ENCODE measurements at regions not wholly inside any gene's neighbourhood (a gene's known extent, or its start where the extent isn't known, plus 50 kb on each side); places are given as distances from the start of the nearest gene placed in this dataset.
"Not testable (repeated sequence)": the region's sequence is repeated elsewhere in the genome, so short reads cannot be mapped to it uniquely, and the experiment has no call there.

GRCh38 chr13:80828759-80829158 lies 487.8 kb upstream of the SPRY2 start:
- no peak for DNase-seq (ENCODE audit: low spot score)

GRCh38 chr13:80825276-80825675 lies 484.4 kb upstream of the SPRY2 start:
- no peak for DNase-seq (ENCODE audit: low spot score)

DNA sequence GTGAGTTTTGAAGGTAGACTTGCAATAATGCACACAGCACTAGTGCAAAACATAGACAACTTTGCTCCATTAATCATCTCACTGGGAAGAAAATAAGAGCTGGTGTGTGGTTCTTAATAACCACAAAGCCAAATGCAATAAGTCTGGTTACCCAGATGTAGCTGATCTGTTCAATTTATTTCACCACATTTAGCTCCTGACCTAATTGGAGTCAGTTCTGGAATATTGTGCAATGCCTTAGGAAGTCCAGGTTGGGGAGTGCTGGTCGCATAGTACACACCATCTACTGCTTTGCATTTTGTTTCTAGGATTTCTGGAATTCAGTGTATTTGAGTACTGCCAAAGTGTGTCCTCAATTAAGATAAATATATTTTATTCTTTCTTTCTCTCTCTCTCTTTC lies 483.3 kb upstream of the SPRY2 start:
- DNase-seq (ENCODE audit: low spot score), result no peak

GRCh38 chr13:80823472-80823871 lies 482.5 kb upstream of the SPRY2 start:
- DNase-seq (ENCODE audit: low spot score), result no peak

DNA sequence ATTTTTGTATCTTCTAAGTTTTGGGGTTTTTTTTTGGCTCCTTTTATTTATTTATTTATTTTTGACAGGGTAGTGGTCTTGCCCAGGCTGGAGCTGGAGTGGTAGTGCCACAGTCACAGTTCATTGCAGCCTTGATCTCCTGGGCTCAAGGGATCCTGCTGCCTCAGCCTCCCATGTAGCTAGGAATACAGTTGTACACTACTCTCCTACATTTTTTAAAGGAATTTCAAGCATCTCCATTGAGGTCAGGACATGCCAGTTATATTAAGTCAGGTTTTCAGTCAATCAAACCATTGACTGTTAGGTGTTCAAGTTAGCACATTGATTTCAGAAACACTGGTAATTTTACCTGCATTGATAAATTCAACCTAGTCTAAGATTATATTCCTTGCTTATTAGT lies 480.5 kb upstream of the SPRY2 start:
- no peak for DNase-seq (ENCODE audit: low spot score)

GRCh38 chr13:80817979-80818378 lies 477.1 kb upstream of the SPRY2 start:
- DNase-seq (ENCODE audit: low spot score), result no peak

GRCh38 chr13:80814541-80814940 lies 473.6 kb upstream of the SPRY2 start:
- no peak for DNase-seq (ENCODE audit: low spot score)

- not testable (repeated sequence) for DNase-seq (ENCODE audit: low spot score)
Observed at GRCh38 chr13:80810294-80810693, 469.4 kb upstream of the SPRY2 start.

DNA sequence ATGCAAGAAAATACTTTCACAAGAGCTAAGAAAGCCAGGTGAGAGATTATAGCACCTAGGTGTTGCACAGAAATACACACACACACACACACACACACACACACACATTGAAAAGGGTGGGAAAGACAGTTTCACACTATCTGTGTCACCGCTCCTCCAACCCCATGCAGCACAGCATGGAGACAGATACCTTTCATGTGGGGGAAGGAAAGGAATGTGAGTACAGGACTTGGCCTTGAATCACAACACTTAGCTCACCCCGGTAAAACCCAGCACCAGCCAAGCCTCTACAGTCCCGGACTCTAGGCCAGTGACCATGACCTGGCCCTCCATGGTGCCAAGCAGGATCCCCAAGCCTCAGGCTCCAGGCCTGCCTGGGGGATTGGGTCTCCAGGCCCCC lies 462.0 kb upstream of the SPRY2 start:
- no peak for DNase-seq (ENCODE audit: low spot score)

DNA sequence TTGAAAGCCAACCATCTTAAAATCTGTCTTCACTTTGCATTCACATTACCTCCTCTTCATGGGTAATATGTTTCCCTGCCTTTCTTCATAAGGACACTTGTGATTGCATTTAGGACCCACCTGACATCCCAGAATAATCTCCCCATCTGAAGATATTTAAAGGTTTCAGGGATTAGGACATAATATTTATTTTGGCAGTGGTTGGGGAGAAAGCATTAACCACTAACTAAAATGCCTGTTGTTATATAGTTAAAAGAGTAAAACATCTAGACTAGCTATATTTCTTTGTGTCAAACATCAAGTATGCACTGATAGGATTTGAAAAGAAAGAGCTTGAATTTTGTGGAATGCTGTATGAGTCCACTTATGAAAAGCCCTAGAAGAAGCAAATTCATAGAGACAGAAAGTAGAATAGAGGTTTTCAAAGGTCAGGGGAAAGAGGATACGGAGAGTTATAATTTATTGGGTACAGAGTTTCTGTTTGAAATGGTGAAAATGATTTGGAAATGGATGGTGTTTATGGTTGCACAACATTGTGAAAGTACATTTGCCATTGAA lies 457.7 kb upstream of the SPRY2 start:
- DNase-seq (ENCODE audit: low spot score), result no peak

- no peak for DNase-seq (ENCODE audit: low spot score)
Observed at GRCh38 chr13:80787604-80788003, 446.7 kb upstream of the SPRY2 start.

DNA sequence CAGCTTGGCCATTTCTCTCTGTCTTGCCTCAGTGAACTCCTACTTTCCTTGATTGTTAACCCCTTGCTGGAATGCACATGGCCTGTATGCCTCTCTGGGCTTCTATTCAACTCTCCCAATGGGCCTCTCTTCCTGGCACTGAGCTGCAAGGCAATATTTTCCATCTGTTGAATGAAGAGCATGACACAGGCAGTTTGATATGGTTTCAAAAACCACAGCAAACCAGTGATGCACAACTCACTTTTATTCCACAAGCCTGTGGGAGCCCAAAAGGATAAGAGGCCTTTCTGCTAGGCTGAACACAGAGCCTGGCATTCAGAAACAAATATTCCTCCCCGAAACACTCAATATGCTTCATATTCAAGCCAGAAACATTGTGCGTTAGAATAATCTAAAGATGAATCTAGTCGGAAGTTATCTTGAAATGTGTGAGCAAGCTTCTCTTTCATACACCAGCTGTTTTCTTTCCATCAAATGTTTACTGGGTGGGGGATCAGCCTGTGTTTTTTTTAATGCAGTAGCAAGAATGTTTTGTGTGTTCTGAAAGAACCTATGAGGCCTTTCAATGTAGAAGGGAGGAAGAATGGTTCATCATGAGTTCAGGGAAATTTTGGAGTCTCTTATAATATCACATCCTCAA lies 443.1 kb upstream of the SPRY2 start:
- DNase-seq (ENCODE audit: low spot score), result no peak

DNA sequence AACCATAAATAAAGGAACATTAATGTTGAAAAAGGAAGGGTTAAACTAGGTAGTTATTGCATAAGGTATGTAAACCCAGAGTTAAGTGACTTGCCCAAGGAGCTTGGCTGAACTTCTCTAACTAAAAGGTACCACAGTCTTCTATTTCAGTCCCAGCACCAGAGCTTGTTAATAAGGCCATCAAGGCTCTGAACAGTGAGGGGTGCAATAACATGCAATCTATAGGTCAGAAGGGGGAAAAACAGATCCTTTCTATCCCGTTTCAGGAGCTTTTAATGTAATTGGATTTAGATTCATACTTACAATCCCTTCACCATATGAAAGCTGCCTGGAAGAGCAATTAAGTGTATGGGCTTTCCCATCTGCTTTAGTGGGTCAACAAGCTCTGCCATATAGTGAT lies 441.5 kb upstream of the SPRY2 start:
- DNase-seq (ENCODE audit: low spot score), result no peak

DNA sequence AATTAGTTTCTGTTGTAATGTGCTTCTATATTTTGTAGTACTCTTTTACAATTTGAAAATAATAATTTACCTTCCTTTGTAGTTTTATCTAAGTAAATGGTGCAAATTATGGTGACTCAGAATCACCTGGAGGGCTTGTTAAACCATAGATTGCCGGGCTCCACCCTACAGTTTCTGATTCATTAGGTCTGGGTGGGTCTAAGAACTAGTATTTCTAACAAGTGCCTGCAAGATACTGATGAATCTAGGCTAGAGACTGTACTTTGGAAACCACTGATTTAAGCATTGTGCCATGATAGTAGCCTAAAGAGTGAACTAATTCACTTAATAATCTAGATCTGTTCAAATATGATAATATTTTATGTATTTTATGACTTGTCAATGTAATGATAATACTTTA lies 437.4 kb upstream of the SPRY2 start:
- DNase-seq (ENCODE audit: low spot score), result no peak

GRCh38 chr13:80757694-80758093 lies 416.8 kb upstream of the SPRY2 start:
- no peak for DNase-seq (ENCODE audit: low spot score)

DNA sequence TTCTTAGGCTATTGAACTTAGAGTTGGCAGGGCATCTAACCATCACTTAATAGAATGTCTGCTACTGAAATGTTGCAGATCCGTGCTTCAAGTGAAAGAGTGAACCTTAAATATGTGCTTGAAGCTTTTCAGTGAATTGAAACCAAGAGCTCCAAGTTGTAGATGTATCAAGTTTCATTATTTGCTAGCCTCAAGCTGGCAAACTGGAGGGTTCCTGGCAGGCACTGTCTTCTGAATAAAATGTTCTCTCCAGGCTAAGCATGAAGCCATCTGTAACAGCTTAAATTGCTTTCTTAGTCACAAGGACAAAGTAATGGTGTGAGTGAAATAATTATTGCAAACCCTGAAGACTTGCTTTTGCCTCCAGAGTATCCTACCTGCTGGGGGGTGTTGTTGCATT lies 415.0 kb upstream of the SPRY2 start:
- no peak for DNase-seq (ENCODE audit: low spot score)

GRCh38 chr13:80754441-80754840 lies 413.5 kb upstream of the SPRY2 start:
- no peak for DNase-seq (ENCODE audit: low spot score)

- DNase-seq (ENCODE audit: low spot score), result no peak
Observed at GRCh38 chr13:80753866-80754265, 412.9 kb upstream of the SPRY2 start.

DNA sequence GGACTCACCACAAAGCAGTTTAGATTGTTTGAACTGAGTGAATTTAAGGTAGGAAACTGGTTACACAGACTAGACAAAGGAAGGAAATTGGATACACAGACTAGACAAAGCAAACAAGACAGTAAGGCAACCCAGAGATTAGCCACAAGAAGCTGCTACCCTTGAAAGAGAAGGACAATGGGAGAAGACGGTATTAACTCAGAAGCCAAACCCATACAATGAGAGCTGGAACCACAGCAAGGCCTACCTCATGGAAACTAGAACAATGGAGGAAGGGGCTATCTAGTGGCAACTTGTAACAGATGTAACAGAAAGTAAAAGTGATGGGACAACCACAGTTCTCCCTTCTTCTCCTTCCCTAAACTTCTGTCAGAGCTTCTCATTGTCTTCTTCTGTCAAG lies 410.9 kb upstream of the SPRY2 start:
- no peak for DNase-seq (ENCODE audit: low spot score)

DNA sequence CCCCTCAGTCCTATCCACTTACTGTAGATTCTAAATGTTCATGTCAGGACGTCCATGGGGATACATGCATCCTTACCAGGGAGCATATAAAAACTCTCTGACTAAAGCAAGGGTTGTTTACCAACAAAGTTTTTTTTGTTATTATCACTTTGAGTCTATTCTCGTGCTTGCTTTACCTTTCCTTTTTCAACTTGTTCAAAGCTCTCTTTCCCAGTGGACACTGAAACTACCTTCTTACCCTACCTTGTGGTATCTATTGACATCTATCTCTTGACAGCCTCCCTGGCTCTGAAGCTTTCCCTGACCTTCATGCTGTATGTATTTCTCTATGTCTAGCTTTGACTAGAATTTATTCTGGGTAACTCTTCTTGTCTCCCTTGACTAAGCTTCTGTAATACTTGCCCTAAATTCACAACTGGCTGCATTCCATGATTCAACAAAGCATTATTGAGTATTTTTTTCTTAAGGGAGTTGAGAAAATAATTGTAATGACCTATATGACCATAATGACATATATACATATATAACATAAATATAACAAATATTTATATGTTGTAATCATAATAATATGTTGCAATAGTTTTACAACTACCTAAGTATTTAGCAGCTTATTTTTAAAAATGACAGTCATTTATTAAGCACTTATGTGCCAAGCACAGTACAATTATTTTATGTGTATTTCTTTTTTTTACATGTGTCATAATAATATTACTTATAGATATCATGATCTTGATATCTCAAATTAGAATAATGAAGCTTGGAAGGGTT lies 403.4 kb upstream of the SPRY2 start:
- no peak for DNase-seq (ENCODE audit: low spot score)

- no peak for DNase-seq (ENCODE audit: low spot score)
Observed at GRCh38 chr13:80742033-80742432, 401.1 kb upstream of the SPRY2 start.

GRCh38 chr13:80740071-80740470 lies 399.1 kb upstream of the SPRY2 start:
- DNase-seq (ENCODE audit: low spot score), result no peak

GRCh38 chr13:80737513-80737912 lies 396.6 kb upstream of the SPRY2 start:
- DNase-seq (ENCODE audit: low spot score), result no peak

Data from H4 (cell line).